ENCODE measurements at regions not wholly inside any gene's neighbourhood (a gene's known extent, or its start where the extent isn't known, plus 50 kb on each side); places are given as distances from the start of the nearest gene placed in this dataset.

DNA sequence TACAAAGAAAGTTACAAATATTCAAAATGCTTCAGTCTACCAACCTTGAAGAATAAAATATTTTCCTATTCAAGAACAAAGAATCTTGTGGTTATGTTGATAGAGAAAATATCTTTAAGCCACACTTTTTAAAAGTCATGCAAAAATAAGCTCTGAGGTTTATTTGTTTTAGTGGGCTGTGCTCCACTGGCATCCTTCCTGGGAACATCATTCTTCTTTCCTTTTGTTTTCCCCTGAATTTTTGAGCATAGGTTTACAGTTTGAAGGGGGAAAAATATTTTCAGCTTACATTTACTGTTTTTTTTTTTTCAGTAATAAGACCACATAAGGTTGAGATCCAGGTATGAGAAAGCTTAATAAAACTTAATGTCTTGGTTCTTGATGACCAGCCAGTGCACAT lies 72.0 kb upstream of the BACH2 start:
- no peak for ATAC-seq
- no peak for TF ChIP-seq ARNTL (CRISPR knock-in tag; IDR thresholded peaks at IDR 0.05; ENCODE audit: borderline replicate concordance, low read depth)
- TF ChIP-seq, protein P1, sequence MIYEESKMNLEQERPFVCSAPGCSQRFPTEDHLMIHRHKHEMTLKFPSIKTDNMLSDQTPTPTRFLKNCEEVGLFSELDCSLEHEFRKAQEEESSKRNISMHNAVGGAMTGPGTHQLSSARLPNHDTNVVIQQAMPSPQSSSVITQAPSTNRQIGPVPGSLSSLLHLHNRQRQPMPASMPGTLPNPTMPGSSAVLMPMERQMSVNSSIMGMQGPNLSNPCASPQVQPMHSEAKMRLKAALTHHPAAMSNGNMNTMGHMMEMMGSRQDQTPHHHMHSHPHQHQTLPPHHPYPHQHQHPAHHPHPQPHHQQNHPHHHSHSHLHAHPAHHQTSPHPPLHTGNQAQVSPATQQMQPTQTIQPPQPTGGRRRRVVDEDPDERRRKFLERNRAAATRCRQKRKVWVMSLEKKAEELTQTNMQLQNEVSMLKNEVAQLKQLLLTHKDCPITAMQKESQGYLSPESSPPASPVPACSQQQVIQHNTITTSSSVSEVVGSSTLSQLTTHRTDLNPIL (CRISPR knock-in tag; IDR thresholded peaks at IDR 0.05; ENCODE audit: low read depth), result no peak
- TF ChIP-seq RARB (CRISPR knock-in tag; IDR thresholded peaks at IDR 0.05), result no peak
- TF ChIP-seq CSRNP3 (CRISPR knock-in tag; IDR thresholded peaks at IDR 0.05), result no peak
- TF ChIP-seq ESRRG (CRISPR knock-in tag; IDR thresholded peaks at IDR 0.05), result no peak
- no peak for TF ChIP-seq ZNF8 (CRISPR knock-in tag; IDR thresholded peaks at IDR 0.05)
- TF ChIP-seq POU6F1 (CRISPR knock-in tag; IDR thresholded peaks at IDR 0.05; ENCODE audit: borderline replicate concordance, low read depth), result no peak
- TF ChIP-seq TSHZ2 (CRISPR knock-in tag; IDR thresholded peaks at IDR 0.05), result no peak
- no peak for TF ChIP-seq ZNF565 (CRISPR knock-in tag; conservative IDR thresholded peaks at IDR 0.05; ENCODE audit: low read depth)
- TF ChIP-seq CSDC2 (CRISPR knock-in tag; IDR thresholded peaks at IDR 0.05), result no peak
- TF ChIP-seq ZFP30 (CRISPR knock-in tag; IDR thresholded peaks at IDR 0.05), result no peak
- TF ChIP-seq BACH2 (CRISPR knock-in tag; IDR thresholded peaks at IDR 0.05; ENCODE audit: borderline replicate concordance), result no peak
- TF ChIP-seq PPARA (CRISPR knock-in tag; IDR thresholded peaks at IDR 0.05; ENCODE audit: borderline replicate concordance), result no peak
- no peak for TF ChIP-seq SNAI2 (CRISPR knock-in tag; IDR thresholded peaks at IDR 0.05)
- TF ChIP-seq TCF4 (CRISPR knock-in tag; IDR thresholded peaks at IDR 0.05; ENCODE audit: borderline replicate concordance), result no peak
- TF ChIP-seq ZNF70 (CRISPR knock-in tag; IDR thresholded peaks at IDR 0.05), result no peak
- no peak for TF ChIP-seq GLIS3 (CRISPR knock-in tag; IDR thresholded peaks at IDR 0.05)
- no peak for TF ChIP-seq TOX (CRISPR knock-in tag; IDR thresholded peaks at IDR 0.05; ENCODE audit: borderline replicate concordance)

GRCh38 chr6:90368001-90368400 lies 71.4 kb upstream of the BACH2 start:
- no peak for ATAC-seq
- no peak for TF ChIP-seq PATZ1 (CRISPR knock-in tag; IDR thresholded peaks at IDR 0.05; ENCODE audit: borderline replicate concordance)
- TF ChIP-seq GLIS3 (CRISPR knock-in tag; IDR thresholded peaks at IDR 0.05), result no peak
- no peak for TF ChIP-seq SNAI2 (CRISPR knock-in tag; IDR thresholded peaks at IDR 0.05)
- no peak for TF ChIP-seq ARNTL (CRISPR knock-in tag; IDR thresholded peaks at IDR 0.05; ENCODE audit: borderline replicate concordance, low read depth)
- no peak for TF ChIP-seq OSR1 (CRISPR knock-in tag; IDR thresholded peaks at IDR 0.05)
- no peak for TF ChIP-seq RARB (CRISPR knock-in tag; IDR thresholded peaks at IDR 0.05)
- no peak for TF ChIP-seq TCF4 (CRISPR knock-in tag; IDR thresholded peaks at IDR 0.05; ENCODE audit: borderline replicate concordance)
- TF ChIP-seq TOX (CRISPR knock-in tag; IDR thresholded peaks at IDR 0.05; ENCODE audit: borderline replicate concordance), result no peak

- TF ChIP-seq ZNF565 (CRISPR knock-in tag; conservative IDR thresholded peaks at IDR 0.05; ENCODE audit: low read depth) (no peak), ZFP3 (CRISPR knock-in tag; IDR thresholded peaks at IDR 0.05) (no peak), GLIS3 (CRISPR knock-in tag; IDR thresholded peaks at IDR 0.05) (no peak), OSR1 (CRISPR knock-in tag; IDR thresholded peaks at IDR 0.05) (no peak), PATZ1 (CRISPR knock-in tag; IDR thresholded peaks at IDR 0.05; ENCODE audit: borderline replicate concordance) (no peak), TOX (CRISPR knock-in tag; IDR thresholded peaks at IDR 0.05; ENCODE audit: borderline replicate concordance) (no peak), ZNF70 (CRISPR knock-in tag; IDR thresholded peaks at IDR 0.05) (no peak), RARB (CRISPR knock-in tag; IDR thresholded peaks at IDR 0.05) (no peak), CSDC2 (CRISPR knock-in tag; IDR thresholded peaks at IDR 0.05) (no peak), ZFP30 (CRISPR knock-in tag; IDR thresholded peaks at IDR 0.05) (no peak), ZC3H10 (CRISPR knock-in tag; IDR thresholded peaks at IDR 0.05) (no peak), BACH2 (CRISPR knock-in tag; IDR thresholded peaks at IDR 0.05; ENCODE audit: borderline replicate concordance) (no peak), SNAI2 (CRISPR knock-in tag; IDR thresholded peaks at IDR 0.05) (no peak)
These were observed 69.0 kb upstream of the BACH2 start for GRCh38 chr6:90365565-90366219.

More at GRCh38 chr6:90365565-90366219, 69.0 kb upstream of the BACH2 start:
- ATAC-seq, result no peak

Measured in SK-N-SH treated with all-trans-retinoic acid at 6 μM for 48 hours (cell line).